SW480 (cell line): ENCODE measurements at regions not wholly inside any gene's neighbourhood (a gene's known extent, or its start where the extent isn't known, plus 50 kb on each side); places are given as distances from the start of the nearest gene placed in this dataset.

ENCODE experiments used
- DNase-seq: peaks from one replicate; pipeline ENCODE4 v3.0.0-alpha.2; 2016; ENCODE audit warnings: low spot score

DNA sequence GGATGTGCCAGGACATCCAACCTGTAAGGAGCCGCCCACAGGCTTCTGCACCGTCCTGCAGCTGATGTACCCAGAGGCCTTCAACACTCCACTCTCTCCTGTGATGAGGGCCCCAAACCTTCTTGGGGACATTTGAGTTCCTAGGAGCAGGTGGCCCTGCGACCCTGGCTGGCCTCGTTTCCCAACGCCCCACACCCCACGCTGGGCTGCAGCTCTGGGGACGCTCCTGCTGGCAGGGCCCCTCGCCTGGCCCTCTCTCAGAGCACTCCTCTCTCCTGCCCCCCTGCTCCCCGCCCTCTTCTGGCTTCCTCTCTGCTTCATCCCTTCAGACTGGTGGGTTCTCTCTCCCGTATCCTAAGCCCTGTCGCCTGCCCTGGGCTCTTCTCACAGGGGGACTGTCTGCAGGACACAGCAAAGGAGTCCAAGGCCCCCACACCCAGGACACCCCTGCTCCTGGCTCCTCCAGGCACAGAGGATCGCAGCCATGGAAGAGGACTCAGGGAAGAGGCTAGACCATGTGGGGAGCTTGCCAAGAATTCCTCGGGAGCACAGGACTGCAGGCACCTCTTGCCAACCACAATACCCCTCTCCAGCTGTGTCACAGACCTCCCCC lies 541.4 kb downstream of the TCERG1L start:
- DNase-seq = no peak

DNA sequence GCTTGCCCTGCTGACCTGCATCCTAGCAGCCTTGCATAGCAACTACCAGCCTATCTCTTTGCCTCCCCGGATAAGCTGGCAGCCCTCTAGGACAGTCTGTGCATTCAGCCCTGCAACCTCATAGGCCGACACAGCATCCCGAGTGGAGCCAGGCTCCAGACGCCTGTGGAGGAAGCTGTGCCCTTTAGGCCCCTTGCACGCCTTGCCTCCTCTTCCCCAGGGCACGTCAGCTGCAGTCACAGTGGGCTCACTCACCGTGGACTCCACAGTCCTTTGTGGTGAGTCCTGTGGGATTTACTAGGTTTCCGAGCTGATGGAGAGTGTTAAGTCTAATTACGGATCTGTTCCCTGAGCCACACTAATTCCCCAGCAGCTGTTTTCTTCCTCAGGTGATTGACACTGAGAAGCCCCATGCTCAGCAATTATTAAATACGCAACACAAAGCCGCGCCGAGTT lies 540.0 kb downstream of the TCERG1L start:
- DNase-seq = no peak

DNA sequence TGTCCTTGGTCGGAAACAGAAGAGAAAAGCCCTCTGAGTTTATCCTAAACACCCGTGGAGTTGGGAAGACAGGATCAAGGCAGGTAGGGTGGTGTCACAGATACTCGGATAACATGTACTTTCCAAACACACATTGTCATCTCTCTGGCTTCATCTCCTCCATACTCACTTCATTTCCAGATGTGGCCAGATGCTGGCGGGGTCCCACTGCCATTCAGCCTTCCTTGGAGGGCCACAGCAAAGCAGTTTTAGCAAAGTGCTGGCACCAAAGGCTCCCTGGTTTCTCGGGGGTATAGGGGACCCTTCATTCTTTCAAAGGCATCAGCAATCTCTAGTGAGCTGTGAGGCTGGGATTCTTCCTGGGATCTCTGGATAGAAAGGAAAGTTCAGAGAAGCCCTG lies 539.5 kb downstream of the TCERG1L start:
- DNase-seq = no peak

DNA sequence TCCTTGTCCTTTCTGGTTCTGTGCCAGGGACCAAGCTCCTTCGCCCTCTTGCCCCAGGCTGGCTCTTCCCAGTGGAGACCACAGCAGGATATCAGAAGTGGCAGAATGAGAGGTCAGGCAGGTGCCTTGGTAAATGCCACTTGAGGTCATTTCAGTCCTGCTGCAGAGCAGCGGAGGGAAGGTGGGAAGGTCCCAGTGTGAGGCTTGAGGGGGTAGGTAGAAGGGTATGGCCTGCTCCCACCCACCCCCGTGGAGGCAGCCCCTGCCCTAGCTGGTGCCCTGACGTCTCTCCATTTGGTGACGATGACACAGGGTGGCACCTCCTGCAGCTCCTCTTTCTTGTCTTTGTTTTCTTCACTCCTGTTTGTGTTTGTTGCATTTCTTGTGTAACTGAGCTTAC lies 538.8 kb downstream of the TCERG1L start:
- DNase-seq = no peak

DNA sequence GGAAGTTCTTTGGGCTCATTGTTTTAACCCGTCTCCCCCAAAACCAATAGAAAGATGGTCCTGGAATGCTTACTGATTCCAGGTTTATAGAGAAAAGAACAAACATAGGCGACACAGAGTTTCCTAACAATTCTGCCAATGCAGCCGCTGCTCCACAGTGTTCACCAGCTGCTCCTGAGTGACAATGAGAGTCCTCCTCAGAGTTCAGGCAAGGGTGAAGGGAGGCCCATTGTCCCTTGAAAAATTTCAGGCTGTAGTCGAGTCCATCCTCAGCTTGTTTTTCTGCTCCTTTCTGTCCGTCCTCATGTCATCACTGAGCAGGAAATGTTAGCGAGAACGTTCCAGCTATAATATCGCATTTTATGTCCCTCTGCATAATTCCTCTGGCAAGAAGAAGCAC lies 537.6 kb downstream of the TCERG1L start:
- DNase-seq = no peak

DNA sequence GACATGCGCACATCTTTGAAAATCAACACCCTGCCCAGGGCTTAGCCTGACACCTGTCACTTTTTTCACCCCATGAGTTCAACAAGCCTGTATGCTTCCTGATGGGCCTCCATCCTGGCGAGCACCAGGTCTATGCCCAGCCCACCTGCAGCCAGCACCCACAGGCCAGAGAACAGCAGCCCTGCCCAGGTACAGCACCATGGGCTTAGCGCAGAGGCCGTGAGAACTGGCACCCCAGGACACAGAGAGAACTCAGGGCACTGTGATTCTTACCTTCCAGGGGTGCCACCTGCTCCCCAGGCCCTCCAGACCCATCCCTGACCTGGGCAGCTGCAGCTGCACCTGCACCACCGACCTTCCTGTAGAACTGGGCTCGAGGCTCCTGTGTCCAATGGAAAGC lies 536.6 kb downstream of the TCERG1L start:
- DNase-seq = no peak

DNA sequence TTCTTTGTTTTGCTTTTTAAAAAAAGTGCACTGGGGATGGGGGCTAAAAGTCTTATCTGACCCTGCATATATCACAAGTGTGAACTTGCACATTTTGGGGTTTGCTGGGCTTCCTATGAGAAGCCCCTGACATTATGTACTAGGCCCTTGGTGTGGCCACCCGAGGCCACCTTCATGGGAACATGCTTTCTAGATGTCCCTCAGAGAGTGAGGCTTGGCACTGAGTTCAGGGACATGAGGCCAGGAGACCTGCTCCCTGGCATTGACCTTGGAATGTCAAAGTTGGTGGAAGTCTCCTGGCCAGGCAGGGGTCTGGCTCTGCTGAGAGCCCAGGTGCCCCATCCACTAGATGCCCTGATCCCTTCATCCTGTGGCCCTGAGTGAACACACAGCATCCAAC lies 536.2 kb downstream of the TCERG1L start:
- DNase-seq = no peak

DNA sequence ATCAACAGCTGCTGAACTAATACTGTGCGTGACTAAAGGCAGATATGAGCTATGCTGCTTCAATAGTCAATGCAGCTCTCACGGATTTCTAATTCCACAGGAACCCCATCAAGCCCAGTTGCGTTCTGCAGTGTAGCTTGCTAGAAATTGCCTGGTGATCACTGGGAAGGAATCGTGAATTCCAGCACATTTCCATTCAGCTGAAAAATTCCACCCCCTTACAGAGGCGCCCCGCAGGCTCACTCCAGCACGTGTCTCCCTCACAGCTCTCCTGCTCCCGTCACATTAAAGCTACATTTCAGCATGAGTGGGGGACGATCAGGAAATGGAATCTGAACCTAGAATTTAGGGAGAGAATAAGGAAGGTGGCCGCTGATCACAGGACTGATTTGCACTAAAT lies 534.8 kb downstream of the TCERG1L start:
- DNase-seq = no peak

DNA sequence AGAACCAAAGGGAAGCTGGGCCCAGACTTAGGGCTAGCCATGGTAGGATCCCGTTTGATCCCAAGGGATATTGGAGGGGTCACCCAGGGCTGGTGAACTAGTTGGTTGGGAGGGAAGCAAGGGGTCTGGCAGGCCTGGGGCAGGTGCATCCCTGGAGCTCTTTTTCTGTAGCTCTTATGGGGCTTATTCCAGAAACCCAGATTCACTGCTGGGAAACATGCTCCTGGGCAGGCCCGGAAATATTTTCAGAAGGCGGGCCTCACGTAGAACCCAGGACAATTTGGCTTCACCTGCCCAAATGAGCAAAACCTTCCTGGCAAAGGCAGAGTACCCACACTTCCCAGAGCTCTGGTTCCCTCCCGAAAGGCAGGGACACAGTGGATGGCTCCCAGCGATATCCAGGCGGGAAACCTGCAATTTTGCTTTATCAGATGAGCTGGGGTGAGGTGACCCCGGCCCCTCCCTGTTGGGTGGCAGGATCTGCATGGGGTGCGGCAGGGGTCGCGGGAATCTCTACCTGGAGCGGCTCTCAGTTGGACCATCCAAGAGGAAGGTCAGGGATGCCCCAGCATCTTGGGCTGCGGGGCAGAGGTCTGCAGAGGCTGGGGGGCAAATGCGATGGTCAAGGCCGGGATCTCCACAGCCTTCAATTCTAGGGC lies 533.9 kb downstream of the TCERG1L start:
- no peak for DNase-seq

DNA sequence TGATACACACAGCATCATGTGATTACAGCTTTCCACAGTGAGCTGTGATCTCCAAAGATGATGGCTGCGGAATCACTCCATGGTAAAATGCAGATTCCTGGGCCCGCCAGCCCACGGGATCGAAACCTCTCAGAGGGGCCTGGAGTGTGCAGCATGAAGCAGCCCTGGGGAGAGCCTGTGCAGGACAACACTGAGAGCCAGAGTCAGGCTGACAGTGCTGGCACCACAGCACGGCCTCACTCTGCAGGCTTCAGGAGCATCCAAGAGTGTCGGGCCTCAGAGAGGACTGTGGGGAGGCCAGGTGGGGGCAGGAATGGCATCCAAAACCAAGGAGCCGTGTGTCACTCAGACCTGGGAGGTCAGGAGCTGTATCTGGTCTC lies 533.4 kb downstream of the TCERG1L start:
- DNase-seq = no peak

DNA sequence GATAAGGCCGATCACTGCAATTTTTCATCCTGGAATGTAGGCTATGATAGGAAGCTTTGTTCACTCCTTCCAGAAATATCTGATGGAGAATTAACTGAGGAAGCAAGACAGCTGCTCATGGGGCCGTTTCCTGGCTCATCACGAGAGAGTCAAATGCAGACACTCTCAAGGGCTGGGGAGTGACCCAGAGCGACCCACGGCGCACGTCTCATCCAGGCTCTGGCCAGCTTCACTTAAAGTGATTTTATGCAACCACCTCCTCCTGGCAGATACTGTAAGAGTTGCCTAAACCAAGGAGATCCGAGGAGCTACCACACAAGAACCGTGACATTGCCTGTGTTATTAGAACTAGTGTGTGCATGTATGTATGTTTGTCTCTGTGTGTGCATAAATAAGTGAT lies 530.8 kb downstream of the TCERG1L start:
- no peak for DNase-seq

DNA sequence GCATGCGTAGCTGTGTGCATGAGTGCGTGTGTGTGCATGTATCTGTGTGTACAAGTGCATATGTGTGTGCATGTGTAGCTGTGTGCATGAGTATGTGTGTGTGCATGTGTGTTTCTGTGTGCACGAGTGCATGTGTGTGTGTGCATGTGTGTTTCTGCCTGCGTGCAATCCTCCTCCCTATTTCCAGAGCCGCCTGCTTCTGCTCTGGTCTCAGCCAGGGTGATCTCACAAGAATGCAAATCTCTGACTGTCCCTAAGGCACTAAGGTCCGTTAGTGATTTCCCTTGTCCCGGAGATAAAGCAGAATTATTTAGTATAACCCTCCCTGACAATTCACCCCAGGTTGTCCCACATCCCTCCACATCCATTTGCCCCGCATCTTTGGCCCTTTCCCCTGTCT lies 530.3 kb downstream of the TCERG1L start:
- no peak for DNase-seq

DNA sequence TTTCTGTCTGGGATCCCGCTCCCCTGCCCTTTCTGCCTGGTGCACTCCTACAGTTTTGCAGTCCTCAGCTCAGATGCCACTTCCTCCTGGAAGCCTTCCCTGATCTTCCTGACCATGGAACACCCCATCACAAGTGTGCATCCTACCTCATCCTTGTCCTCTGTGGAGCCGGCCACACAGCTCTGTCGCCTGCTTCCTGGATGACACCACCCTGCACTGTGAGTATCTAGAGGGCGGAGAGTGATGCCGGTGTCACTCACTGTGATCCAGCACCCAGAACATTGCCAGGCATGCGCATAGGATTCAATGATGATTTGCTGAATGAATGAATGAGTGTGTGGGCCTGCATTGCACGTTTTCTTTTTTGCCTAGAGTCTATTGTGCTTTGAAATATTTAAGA lies 529.9 kb downstream of the TCERG1L start:
- DNase-seq = no peak

DNA sequence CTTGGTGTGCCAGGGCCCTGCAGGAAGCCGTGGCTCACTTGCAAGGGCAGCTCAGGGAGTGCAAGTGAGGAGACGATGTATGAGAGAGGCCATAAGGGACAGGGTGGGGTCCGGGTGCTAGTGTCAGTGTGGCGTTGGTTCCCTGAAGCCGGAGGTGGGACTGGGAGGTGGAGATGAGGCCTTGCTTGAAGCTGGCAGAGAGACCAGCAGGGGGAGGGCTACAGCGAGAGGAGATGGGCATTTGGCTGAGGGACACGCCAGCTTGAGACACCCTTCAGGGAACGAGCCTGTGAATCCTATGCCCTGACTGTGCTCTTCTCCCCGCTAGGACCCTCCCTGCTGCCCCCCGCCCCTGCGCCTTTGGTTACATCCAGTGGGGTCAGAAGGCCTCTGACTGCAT lies 529.1 kb downstream of the TCERG1L start:
- no peak for DNase-seq

DNA sequence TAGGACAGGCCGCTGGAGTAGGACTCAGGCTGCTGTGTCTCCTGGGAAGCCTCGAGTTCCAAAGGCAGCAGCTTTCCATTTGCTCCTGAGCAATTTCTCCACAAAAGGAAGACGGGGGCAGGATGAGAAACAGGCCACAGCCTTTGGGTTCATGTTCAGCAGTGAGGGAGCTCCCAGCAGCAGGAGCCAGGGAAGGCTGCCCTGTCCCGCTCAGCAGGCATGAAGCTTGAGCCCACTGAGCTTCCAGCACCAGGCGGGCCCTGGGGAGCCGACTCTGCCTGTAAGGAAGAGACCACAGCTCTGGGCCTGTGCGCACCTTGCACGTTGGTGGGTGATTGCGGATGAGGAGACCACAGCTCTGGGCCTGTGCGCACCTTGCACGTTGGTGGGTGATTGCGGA lies 527.2 kb downstream of the TCERG1L start:
- no peak for DNase-seq

DNA sequence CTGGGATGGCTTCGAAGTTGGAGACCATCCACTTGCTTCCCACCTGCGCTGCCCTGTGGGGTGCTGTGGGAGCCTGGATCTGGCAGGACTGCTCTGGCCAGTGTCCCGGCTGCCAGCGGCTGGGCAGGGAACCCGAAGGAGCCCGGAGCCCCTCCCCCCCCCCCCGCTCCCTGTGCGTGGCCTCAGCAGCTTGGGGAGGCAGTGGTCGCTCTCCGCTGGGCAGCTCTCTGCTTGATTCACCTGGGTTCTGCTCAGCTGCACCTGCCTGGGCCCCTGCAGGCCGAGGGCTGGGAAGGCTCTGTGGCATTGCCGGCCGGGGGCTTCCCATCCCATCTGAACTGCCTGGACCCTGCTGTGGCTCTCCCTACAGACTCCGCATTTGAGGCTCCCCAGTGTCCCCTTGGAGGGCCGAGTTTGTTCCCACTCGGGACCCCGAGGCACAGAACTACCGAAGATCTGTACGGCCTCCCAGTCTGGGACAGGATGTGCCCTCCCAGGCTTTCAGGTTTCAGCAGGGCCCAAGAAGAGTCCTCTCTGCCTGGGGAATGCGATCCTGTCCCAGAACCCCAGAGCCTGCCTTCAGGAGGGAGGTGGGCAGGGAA lies 525.1 kb downstream of the TCERG1L start:
- DNase-seq = no peak

DNA sequence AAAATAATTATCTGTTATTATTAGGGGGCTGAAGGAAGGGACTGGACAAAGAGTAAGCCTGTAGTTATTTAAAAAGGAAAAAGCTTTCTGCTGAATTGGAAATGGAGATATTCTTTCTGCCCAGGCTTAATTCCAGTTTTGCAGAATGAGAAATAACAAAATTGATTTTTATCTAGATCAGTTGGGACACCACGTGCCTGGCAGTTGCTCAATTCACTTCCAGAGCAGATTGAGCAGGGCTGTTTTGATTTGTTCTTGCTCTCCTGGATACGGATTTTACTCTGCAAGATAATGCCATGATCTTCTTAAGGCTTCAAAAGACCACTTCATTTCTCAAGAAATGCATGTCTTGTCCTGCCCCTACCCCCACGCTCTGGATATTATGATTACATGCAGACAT lies 524.3 kb downstream of the TCERG1L start:
- no peak for DNase-seq

DNA sequence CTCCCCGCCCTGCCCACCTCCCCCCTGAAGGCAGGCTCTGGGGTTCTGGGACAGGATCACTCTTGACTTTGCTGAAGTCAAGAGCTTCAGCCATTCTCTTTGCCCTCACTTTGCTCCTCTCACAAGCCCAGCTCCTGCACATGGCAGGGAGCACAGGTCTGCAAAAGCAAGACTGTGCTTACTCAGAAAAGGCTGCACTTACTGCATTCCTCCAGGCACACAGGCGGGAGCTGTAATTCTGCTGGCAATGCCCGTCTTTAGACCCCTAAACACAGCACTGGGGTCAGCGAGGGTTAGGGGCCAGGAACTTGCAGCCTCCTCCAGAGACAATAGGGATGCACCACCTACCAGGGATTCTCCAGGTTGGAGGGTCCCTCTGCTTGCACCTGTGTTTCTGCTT lies 523.7 kb downstream of the TCERG1L start:
- DNase-seq = no peak

DNA sequence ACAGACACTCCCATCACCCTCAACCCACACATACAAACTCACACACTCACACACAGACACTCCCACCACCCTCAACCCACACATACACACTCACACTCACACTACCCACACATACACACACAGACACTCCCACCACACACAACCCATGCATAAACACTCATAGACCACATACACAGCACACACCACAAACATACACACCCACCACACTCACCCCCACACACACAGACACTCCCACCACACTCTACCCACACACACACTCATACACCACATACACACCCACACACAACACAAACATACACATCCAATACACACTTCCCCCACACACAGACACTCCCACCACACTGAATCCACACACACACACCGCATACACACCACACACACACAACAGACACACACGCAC lies 521.2 kb downstream of the TCERG1L start:
- no peak for DNase-seq

DNA sequence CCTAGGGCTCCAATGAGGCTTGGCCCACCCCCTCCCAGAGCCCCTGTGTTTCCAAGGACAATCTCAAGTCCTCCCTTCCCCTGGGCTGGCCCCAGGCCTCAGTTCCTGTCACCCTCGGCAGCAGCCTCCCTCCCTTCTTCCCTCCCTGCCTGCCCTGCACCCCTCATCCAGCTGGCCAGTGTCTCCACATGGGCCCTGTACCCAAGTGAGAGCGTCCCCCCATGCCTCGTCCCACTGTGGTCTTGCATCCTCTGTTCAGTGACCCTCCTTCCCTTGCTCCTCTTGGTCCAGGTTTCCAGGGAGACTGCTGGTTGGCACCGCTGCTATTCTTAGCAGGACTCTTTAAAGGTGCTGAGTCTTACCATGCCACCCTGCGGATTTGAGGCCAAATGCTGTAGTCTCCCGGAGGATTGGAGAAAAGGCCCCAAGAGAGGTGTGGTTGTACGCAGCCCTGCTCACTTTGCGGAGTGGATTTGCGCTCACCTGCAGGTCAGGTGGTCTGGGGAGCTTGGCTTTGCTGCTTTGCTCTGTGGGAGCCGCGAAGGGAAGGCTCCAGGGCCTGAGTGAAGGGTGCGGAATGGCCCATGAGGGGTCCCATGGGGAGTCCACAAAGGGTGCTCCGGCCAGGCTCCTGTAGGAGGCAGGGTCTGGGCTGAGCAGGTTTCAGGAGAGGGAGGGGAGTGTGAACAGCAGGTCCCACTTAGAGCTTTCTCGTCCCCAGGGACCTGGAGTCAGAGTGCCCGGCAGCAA lies 519.2 kb downstream of the TCERG1L start:
- no peak for DNase-seq

DNA sequence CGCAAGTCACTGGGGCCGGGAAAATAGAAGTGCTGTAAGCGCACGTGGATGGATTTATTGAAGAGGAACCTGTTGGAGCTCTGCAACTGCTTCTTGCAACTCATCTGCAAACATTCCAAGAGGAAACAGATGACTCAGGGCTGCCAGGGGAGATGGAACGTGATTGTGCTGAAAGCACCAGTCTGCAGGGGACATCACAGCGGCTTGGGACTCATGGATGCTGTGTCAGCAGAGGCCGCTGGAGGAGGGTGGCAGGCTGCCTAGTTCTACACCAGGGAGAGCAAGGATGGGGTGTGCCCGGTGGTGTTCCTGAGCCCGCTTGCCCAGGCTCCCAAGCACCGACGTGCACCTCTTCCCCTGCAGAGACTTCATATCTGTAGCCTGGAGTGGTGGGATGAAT lies 515.7 kb downstream of the TCERG1L start:
- DNase-seq = no peak

DNA sequence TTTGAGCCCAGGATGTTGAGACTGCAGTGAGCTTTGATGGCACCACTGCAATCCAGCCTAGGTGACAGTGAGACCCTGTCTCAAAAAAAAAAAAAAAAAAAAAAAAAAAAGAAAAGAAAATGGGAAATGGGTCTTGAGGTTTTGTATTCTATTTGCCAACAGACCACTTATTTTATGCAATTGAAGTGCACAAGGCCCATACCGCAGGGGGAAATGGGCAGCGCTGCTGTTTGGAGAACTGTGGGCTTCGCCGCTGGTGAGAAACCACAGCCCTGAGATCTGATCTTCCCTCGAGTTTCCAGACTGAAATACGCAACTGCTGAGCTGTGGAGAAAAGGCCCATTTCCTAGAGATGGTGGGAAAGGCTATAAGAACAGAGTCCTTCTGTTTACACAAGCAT lies 512.0 kb downstream of the TCERG1L start:
- DNase-seq = no peak

DNA sequence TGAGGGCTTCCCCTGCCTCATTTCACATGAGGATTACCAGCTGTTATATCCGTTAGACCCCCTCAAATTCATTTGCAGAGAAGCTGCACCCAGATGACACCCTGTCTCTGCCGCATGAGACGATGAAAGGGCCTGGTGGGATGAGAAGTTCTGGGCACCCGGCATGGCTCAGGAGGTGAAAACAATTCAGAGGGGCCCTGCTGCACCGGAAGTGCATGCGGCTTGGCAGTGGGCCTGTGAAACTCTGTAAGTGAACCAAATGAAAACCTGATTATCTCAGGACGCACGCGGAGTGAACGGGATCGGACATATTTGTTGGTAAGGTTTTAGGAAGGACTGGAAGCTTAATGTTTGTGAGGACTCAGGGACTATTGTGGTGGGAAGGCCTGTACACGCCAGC lies 511.2 kb downstream of the TCERG1L start:
- no peak for DNase-seq
